Neural progenitor cell (in vitro differentiated cells): ENCODE measurements at regions not wholly inside any gene's neighbourhood (a gene's known extent, or its start where the extent isn't known, plus 50 kb on each side); places are given as distances from the start of the nearest gene placed in this dataset.

Experiments used
- CTCF ChIP-seq: fragments of 200-600 bp; sonication (generic); IDR thresholded peaks from 2 replicates; pipeline ENCODE4 v1.5.1; 2017; ENCODE audit warnings: antibody characterized with exemption, mild to moderate bottlenecking
- EZH2phosphoT487 ChIP-seq: fragments of 200-600 bp; sonication (generic); IDR thresholded peaks from 2 replicates; pipeline ENCODE4 v1.6.1; 2017; ENCODE audit warnings: antibody characterized with exemption

- TF ChIP-seq CTCF (no peak), EZH2phosphoT487 (no peak)
These were observed 1213.2 kb downstream of the RAPGEF2 start for GRCh38 chr4:160316036-160316435.
